WTC11 (cell line): ENCODE measurements at regions not wholly inside any gene's neighbourhood (a gene's known extent, or its start where the extent isn't known, plus 50 kb on each side); places are given as distances from the start of the nearest gene placed in this dataset.

ENCODE experiments used
- ATAC-seq: fragments of 200-7000 bp; cut with Tn5 transposase; 2 replicates; pipeline ENCODE4 v1.10.0; 2021; ENCODE audit warnings: mild to moderate bottlenecking, moderate library complexity
- CTCF ChIA-PET: fragments of 300-600 bp; sonication (Branson Sonifier 250); formaldehyde crosslinking; loops from one replicate; lab custom pipeline; 2021; ENCODE audit warnings: antibody characterized with exemption; lab: Charles Lee
- POLR2A ChIA-PET: fragments of 350-600 bp; sonication (Branson Sonifier 250); formaldehyde crosslinking; loops from one replicate; lab custom pipeline; 2021; ENCODE audit warnings: antibody characterized with exemption; lab: Charles Lee
- DNase-seq: peaks from one replicate; pipeline ENCODE4 v3.0.0; 2021; ENCODE audit warnings: low spot score
- H3K27ac Mint-ChIP-seq: 2 replicates; pipeline ENCODE4 v1.8.0; 2021; ENCODE audit warnings: mixed read lengths
- H3K27me3 Mint-ChIP-seq: 2 replicates; pipeline ENCODE4 v1.8.0; 2021; ENCODE audit warnings: low read depth, mild to moderate bottlenecking, moderate library complexity, mixed read lengths
- H3K36me3 Mint-ChIP-seq: 2 replicates; pipeline ENCODE4 v1.8.0; 2021; ENCODE audit warnings: mixed read lengths
- H3K4me1 Mint-ChIP-seq: 2 replicates; pipeline ENCODE4 v1.8.0; 2022; ENCODE audit warnings: mixed read lengths
- H3K4me3 Mint-ChIP-seq: 2 replicates; pipeline ENCODE4 v1.8.0; 2021; ENCODE audit warnings: mild to moderate bottlenecking, moderate library complexity, mixed read lengths
- H3K9me3 Mint-ChIP-seq: 2 replicates; pipeline ENCODE4 v1.8.0; 2021; ENCODE audit warnings: mixed read lengths
- ATF2 ChIP-seq: sonication (generic); formaldehyde crosslinking; IDR thresholded peaks from 2 replicates; pipeline ENCODE4 v1.8.1; 2022; ENCODE audit warnings: low read depth, missing genetic modification reagents, borderline replicate concordance
- ERG ChIP-seq: fragments of 250-450 bp; sonication (Bioruptor Pico); IDR thresholded peaks from 2 replicates; pipeline ENCODE4 v1.8.0; 2021; ENCODE audit warnings: mild to moderate bottlenecking
- MAX ChIP-seq: sonication (generic); formaldehyde crosslinking; IDR thresholded peaks from 2 replicates; pipeline ENCODE4 v1.8.0; 2022; ENCODE audit warnings: mild to moderate bottlenecking, missing genetic modification reagents
- NFATC4 ChIP-seq: fragments of 250-450 bp; sonication (Bioruptor Pico); IDR thresholded peaks from 2 replicates; pipeline ENCODE4 v1.9.0; 2021; ENCODE audit warnings: mild to moderate bottlenecking
- SP1 ChIP-seq: sonication (generic); formaldehyde crosslinking; conservative IDR thresholded peaks from 2 replicates; pipeline ENCODE4 v1.8.1; 2022; ENCODE audit warnings: missing genetic modification reagents
- ZBTB21 ChIP-seq: sonication (generic); formaldehyde crosslinking; IDR thresholded peaks from 2 replicates; pipeline ENCODE4 v1.8.1; 2023; ENCODE audit warnings: mild to moderate bottlenecking, missing genetic modification reagents, borderline replicate concordance
- ZMAT4 ChIP-seq: fragments of 250-450 bp; sonication (Bioruptor Pico); IDR thresholded peaks from 2 replicates; pipeline ENCODE4 v1.9.0; 2021; ENCODE audit warnings: mild to moderate bottlenecking
- ZNF423 ChIP-seq: fragments of 250-450 bp; sonication (Bioruptor Pico); IDR thresholded peaks from 2 replicates; pipeline ENCODE4 v2.1.2; 2022; ENCODE audit warnings: mild to moderate bottlenecking, moderate library complexity
- ZSCAN18 ChIP-seq: fragments of 250-450 bp; sonication (Bioruptor Pico); IDR thresholded peaks from 2 replicates; pipeline ENCODE4 v2.1.2; 2022; ENCODE audit warnings: mild to moderate bottlenecking, moderate library complexity
- TF ChIP-seq, protein P1 (sequence below): sonication (generic); formaldehyde crosslinking; IDR thresholded peaks from 2 replicates; pipeline ENCODE4 v1.8.0; 2023; ENCODE audit warnings: missing genetic modification reagents, mild to moderate bottlenecking, borderline replicate concordance
- TF ChIP-seq, protein P2 (sequence below): sonication (generic); formaldehyde crosslinking; IDR thresholded peaks from 2 replicates; pipeline ENCODE4 v1.8.1; 2022; ENCODE audit warnings: mild to moderate bottlenecking, missing genetic modification reagents, moderate library complexity, borderline replicate concordance
- TF ChIP-seq, protein P3 (sequence below): fragments of 250-450 bp; sonication (Bioruptor Pico); IDR thresholded peaks from 2 replicates; pipeline ENCODE4 v1.9.0; 2021; ENCODE audit warnings: moderate library complexity, mild to moderate bottlenecking, inconsistent platforms, borderline replicate concordance
- TF ChIP-seq, protein P4 (sequence below): sonication (generic); formaldehyde crosslinking; IDR thresholded peaks from 2 replicates; pipeline ENCODE4 v1.8.1; 2022; ENCODE audit warnings: mild to moderate bottlenecking, moderate library complexity, missing genetic modification reagents

DNA sequence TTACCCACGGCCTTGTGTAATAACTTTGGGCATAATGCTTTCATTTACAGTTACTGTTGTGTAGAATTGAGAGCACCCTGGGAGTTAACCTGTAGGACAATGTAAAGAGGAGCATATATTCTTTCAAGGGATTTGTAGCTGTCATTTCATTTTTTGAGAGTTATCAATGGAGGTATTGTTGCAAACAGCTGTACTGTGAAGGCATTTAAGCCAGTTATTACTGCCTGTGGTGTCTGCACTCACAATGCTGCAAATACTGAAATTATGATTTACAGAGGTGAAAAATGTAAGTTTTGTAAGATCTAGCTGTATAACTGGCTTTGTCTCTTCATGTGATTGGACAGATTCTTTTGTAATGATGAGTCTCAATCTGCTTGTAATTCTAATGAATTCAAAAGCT is 131.5 kb upstream of the FAT1 start:
- DNase-seq (no peak), ATAC-seq (no peak)
- no peak for TF ChIP-seq ZMAT4
- TF ChIP-seq ZBTB21 = no peak
- TF ChIP-seq MAX (CRISPR knock-in tag) = no peak
- TF ChIP-seq, protein P1, sequence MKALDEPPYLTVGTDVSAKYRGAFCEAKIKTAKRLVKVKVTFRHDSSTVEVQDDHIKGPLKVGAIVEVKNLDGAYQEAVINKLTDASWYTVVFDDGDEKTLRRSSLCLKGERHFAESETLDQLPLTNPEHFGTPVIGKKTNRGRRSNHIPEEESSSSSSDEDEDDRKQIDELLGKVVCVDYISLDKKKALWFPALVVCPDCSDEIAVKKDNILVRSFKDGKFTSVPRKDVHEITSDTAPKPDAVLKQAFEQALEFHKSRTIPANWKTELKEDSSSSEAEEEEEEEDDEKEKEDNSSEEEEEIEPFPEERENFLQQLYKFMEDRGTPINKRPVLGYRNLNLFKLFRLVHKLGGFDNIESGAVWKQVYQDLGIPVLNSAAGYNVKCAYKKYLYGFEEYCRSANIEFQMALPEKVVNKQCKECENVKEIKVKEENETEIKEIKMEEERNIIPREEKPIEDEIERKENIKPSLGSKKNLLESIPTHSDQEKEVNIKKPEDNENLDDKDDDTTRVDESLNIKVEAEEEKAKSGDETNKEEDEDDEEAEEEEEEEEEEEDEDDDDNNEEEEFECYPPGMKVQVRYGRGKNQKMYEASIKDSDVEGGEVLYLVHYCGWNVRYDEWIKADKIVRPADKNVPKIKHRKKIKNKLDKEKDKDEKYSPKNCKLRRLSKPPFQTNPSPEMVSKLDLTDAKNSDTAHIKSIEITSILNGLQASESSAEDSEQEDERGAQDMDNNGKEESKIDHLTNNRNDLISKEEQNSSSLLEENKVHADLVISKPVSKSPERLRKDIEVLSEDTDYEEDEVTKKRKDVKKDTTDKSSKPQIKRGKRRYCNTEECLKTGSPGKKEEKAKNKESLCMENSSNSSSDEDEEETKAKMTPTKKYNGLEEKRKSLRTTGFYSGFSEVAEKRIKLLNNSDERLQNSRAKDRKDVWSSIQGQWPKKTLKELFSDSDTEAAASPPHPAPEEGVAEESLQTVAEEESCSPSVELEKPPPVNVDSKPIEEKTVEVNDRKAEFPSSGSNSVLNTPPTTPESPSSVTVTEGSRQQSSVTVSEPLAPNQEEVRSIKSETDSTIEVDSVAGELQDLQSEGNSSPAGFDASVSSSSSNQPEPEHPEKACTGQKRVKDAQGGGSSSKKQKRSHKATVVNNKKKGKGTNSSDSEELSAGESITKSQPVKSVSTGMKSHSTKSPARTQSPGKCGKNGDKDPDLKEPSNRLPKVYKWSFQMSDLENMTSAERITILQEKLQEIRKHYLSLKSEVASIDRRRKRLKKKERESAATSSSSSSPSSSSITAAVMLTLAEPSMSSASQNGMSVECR (CRISPR knock-in tag) = no peak
- TF ChIP-seq, protein P2, sequence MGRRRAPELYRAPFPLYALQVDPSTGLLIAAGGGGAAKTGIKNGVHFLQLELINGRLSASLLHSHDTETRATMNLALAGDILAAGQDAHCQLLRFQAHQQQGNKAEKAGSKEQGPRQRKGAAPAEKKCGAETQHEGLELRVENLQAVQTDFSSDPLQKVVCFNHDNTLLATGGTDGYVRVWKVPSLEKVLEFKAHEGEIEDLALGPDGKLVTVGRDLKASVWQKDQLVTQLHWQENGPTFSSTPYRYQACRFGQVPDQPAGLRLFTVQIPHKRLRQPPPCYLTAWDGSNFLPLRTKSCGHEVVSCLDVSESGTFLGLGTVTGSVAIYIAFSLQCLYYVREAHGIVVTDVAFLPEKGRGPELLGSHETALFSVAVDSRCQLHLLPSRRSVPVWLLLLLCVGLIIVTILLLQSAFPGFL (CRISPR knock-in tag) = no peak
- TF ChIP-seq ATF2 = no peak
- TF ChIP-seq ZNF423 = no peak
- TF ChIP-seq, protein P3, sequence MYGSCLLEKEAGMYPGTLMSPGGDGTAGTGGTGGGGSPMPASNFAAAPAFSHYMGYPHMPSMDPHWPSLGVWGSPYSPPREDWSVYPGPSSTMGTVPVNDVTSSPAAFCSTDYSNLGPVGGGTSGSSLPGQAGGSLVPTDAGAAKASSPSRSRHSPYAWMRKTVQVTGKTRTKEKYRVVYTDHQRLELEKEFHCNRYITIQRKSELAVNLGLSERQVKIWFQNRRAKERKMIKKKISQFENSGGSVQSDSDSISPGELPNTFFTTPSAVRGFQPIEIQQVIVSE (CRISPR knock-in tag) = no peak
- TF ChIP-seq ERG (CRISPR knock-in tag) = no peak
- no peak for TF ChIP-seq SP1 (CRISPR knock-in tag)
- no peak for TF ChIP-seq ZSCAN18 (CRISPR knock-in tag)
- TF ChIP-seq NFATC4 (CRISPR knock-in tag) = no peak
- TF ChIP-seq, protein P4, sequence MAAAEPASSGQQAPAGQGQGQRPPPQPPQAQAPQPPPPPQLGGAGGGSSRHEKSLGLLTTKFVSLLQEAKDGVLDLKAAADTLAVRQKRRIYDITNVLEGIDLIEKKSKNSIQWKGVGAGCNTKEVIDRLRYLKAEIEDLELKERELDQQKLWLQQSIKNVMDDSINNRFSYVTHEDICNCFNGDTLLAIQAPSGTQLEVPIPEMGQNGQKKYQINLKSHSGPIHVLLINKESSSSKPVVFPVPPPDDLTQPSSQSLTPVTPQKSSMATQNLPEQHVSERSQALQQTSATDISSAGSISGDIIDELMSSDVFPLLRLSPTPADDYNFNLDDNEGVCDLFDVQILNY (CRISPR knock-in tag) = no peak
- H3K4me1 Mint-ChIP-seq = peaks cover 5% of the 10 kb centered on the region; the same call in 1 of the 2 replicates
- H3K4me3 Mint-ChIP-seq = no peak overlapping the region
- ChIA-PET POLR2A (no interaction called here), CTCF (interaction anchor here (1.1 kb wide), 1 partner anchor 77 kb away, joined by 3 read pairs; no protein-coding TSS in a partner anchor)
- no peak overlapping the region for H3K27ac Mint-ChIP-seq
- peaks cover 19% of the 10 kb centered on the region for H3K9me3 Mint-ChIP-seq
- H3K27me3 Mint-ChIP-seq = no peaks in the 10 kb centered on the region
- H3K36me3 Mint-ChIP-seq = peaks cover 12% of the 10 kb centered on the region
